GM13976 (cell line): ENCODE measurements at regions not wholly inside any gene's neighbourhood (a gene's known extent, or its start where the extent isn't known, plus 50 kb on each side); places are given as distances from the start of the nearest gene placed in this dataset.
A peak's percentile ranks its signal among the peaks of the same experiment; 100 is the strongest.

Source experiments
- DNase-seq: peaks from one replicate; pipeline ENCODE4 v3.0.0; 2012; ENCODE audit warnings: low spot score
- CTCF ChIP-seq: IDR thresholded peaks from 2 replicates; pipeline ENCODE4 v1.5.1; 2012; ENCODE audit warnings: borderline replicate concordance, mild to moderate bottlenecking; ENCODE audit not compliant: insufficient read depth; ENCODE audit errors: extremely low read depth, missing control alignments, control extremely low read depth
- in situ Hi-C: fragments of 300-500 bp; cut with MboI; formaldehyde crosslinking; loops from one replicate; pipeline ENCODE4 v1.12.0; 2022; ENCODE audit warnings: low sequenced_read_pairs, mixed read lengths, inconsistent platforms; ENCODE audit not compliant: unreplicated experiment

- no peak for DNase-seq
- TF ChIP-seq CTCF, result no peak
- in situ Hi-C loops, result no loop called here
Measured at GRCh38 chr15:83362706-83363105, 78.2 kb upstream of the BNC1 start.

- in situ Hi-C loops, result no loop called here
- no peak for DNase-seq
- TF ChIP-seq CTCF, result no peak
Measured at GRCh38 chr15:83364501-83364900, 80.0 kb upstream of the BNC1 start.

GRCh38 chr15:83365370-83365938 lies 81.0 kb upstream of the BNC1 start:
- in situ Hi-C loops, result no loop called here
- DNase-seq, result no peak
- TF ChIP-seq CTCF, result no peak

- TF ChIP-seq CTCF, result no peak
- DNase-seq, result no peak
- in situ Hi-C loops, result no loop called here
Measured at GRCh38 chr15:83372434-83372891, 74.7 kb upstream of the SH3GL3 start.

GRCh38 chr15:83378921-83379578 lies 68.1 kb upstream of the SH3GL3 start:
- no peak for DNase-seq
- no peak for TF ChIP-seq CTCF
- in situ Hi-C loops, result no loop called here

GRCh38 chr15:83379579-83379959 lies 67.6 kb upstream of the SH3GL3 start:
- DNase-seq, result peak; percentile 24
- no peak for TF ChIP-seq CTCF
- in situ Hi-C loops, result no loop called here
